Sigmoid colon (tissue), 4 donors: ENCODE measurements at regions not wholly inside any gene's neighbourhood (a gene's known extent, or its start where the extent isn't known, plus 50 kb on each side); places are given as distances from the start of the nearest gene placed in this dataset.

Experiments
- EP300 ChIP-seq, 4 donors: sonication (generic); formaldehyde crosslinking; IDR thresholded peaks; one replicate each; pipeline ENCODE4 v1.6.1; 2017; ENCODE audit warnings: antibody characterized with exemption in 4 of 4
- POLR2A ChIP-seq, 2 donors: fragments of 450-650 bp; IDR thresholded peaks; one replicate each; pipeline ENCODE4 v1.6.1; 2016; ENCODE audit warnings: antibody characterized with exemption in 2 of 2, mild to moderate bottlenecking in 2 of 2, moderate library complexity in 2 of 2
- POLR2AphosphoS5 ChIP-seq, 4 donors: sonication (generic); formaldehyde crosslinking; IDR thresholded peaks; one replicate each; pipeline ENCODE4 v1.6.1; 2017; ENCODE audit warnings: antibody characterized with exemption in 4 of 4
- TF ChIP-seq, protein P1 (sequence below), 4 experiments: fragments of 450-650 bp in 3 of 4; fragments of 200-600 bp in 1 of 4; IDR thresholded peaks; one replicate each; pipeline ENCODE4 v1.5.1; 2016 to 2019; ENCODE audit warnings: antibody characterized with exemption in 4 of 4, mild to moderate bottlenecking in 3 of 4, moderate library complexity in 2 of 4

GRCh38 chr5:82676661-82677060 is 398.5 kb upstream of the RPS23 start:
- TF ChIP-seq, protein P1, sequence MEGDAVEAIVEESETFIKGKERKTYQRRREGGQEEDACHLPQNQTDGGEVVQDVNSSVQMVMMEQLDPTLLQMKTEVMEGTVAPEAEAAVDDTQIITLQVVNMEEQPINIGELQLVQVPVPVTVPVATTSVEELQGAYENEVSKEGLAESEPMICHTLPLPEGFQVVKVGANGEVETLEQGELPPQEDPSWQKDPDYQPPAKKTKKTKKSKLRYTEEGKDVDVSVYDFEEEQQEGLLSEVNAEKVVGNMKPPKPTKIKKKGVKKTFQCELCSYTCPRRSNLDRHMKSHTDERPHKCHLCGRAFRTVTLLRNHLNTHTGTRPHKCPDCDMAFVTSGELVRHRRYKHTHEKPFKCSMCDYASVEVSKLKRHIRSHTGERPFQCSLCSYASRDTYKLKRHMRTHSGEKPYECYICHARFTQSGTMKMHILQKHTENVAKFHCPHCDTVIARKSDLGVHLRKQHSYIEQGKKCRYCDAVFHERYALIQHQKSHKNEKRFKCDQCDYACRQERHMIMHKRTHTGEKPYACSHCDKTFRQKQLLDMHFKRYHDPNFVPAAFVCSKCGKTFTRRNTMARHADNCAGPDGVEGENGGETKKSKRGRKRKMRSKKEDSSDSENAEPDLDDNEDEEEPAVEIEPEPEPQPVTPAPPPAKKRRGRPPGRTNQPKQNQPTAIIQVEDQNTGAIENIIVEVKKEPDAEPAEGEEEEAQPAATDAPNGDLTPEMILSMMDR (IDR thresholded peaks at IDR 0.05): no peak
- TF ChIP-seq POLR2A (IDR thresholded peaks at IDR 0.05): no peak
- TF ChIP-seq POLR2AphosphoS5 (IDR thresholded peaks at IDR 0.05): no peak
- TF ChIP-seq EP300 (IDR thresholded peaks at IDR 0.05): no peak
